Adipocyte (in vitro differentiated cells): ENCODE measurements at regions not wholly inside any gene's neighbourhood (a gene's known extent, or its start where the extent isn't known, plus 50 kb on each side); places are given as distances from the start of the nearest gene placed in this dataset.
A peak's percentile ranks its signal among the peaks of the same experiment; 100 is the strongest.
"Not testable (repeated sequence)": the region's sequence is repeated elsewhere in the genome, so short reads cannot be mapped to it uniquely, and the experiment has no call there.

Experiments used
- DNase-seq: peaks from one replicate; pipeline ENCODE4 v3.0.0-alpha.2; 2015; ENCODE audit warnings: low read depth
- H3K27me3 ChIP-seq: replicated peaks from 2 replicates; pipeline ENCODE4 v1.7.0; 2013; ENCODE audit warnings: mild to moderate bottlenecking, low read length, moderate library complexity; ENCODE audit not compliant: control insufficient read depth, insufficient read depth
- H3K36me3 ChIP-seq: 2 replicates; pipeline ENCODE4 v1.7.0; 2013; ENCODE audit warnings: low read length, mild to moderate bottlenecking, moderate library complexity; ENCODE audit not compliant: control insufficient read depth, insufficient read depth, severe bottlenecking
- H3K4me1 ChIP-seq: 2 replicates; pipeline ENCODE4 v1.7.0; 2013; ENCODE audit warnings: mild to moderate bottlenecking, low read length, moderate library complexity; ENCODE audit not compliant: control insufficient read depth, insufficient read depth
- H3K4me3 ChIP-seq: 2 replicates; pipeline ENCODE4 v1.7.0; 2013; ENCODE audit warnings: mild to moderate bottlenecking, low read length, moderate library complexity
- H3K9ac ChIP-seq: 2 replicates; pipeline ENCODE4 v1.7.0; 2013; ENCODE audit warnings: mild to moderate bottlenecking, low read length, moderate library complexity
- H3K9me3 ChIP-seq: 2 replicates; pipeline ENCODE4 v1.7.0; 2013; ENCODE audit warnings: mild to moderate bottlenecking, low read length, moderate library complexity; ENCODE audit not compliant: control insufficient read depth

DNA sequence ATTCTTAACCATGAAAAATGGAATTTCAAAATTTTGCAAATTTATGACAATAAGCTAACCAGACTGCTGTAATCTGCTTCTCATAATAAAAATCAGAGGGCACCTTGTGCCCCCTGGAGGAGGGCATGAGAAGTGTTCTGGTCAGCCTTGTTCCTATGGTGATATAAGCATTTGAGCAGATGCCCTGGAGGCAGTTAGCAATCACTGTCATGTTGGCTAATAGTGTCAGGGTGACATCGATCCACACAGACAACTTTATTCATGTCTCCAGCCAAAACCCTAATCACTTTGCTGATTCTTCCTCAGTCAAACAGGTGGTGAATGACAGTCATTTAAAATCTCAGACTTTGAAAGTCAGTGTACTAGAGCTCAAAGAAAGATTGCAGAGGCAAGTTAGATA is 943.0 kb downstream of the GALC start:
- Histone ChIP-seq H3K9me3 (no peaks in the 10 kb centered on the region), H3K4me3 (no peak overlapping the region), H3K4me1 (peaks cover 11% of the 10 kb centered on the region), H3K9ac (no peak overlapping the region), H3K36me3 (no peaks in the 10 kb centered on the region), H3K27me3 (no peaks in the 10 kb centered on the region)
- DNase-seq: peak; percentile 77

DNA sequence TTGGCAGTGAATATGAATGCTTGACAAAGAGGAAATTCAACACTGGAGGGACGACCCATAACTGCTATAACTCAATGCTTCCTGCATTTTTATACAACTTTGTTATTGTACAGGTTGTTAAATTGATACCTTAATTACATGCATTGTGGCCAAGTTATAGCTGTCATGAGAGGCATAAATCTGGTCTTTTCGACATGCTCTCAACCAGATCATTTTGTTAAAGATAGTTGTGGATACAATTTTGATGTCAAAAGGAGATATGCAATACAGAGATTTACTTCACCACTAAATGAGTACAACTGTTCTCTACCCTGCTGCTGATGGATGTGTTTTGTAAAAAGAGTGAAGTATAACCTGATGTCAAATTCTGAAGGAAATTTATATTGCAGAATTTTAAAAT is 946.0 kb downstream of the GALC start:
- Histone ChIP-seq H3K27me3 (no peaks in the 10 kb centered on the region), H3K9ac (no peak overlapping the region), H3K4me3 (no peak overlapping the region), H3K4me1 (peaks cover 11% of the 10 kb centered on the region), H3K36me3 (no peaks in the 10 kb centered on the region), H3K9me3 (no peaks in the 10 kb centered on the region)
- DNase-seq: no peak

DNA sequence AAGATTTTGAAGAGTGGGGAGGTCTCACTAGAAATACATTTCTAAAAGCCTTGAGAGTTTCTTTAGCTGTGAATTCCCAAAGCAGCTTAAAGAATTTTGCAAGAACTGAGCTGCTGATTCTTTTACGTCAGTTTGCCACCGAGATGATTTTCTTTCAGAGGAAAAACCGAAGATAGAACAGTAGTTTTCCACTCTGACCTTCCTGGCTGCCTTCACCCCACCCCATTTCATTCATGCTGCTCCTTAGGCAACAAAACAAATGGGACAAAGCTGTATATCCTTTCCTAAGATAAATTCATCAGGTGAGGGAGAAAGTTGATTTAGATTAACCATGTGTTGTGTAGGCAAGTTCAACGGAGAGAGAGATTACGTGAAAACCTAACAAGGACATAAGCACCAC is 947.0 kb downstream of the GALC start:
- H3K4me3 ChIP-seq: no peak overlapping the region
- peaks cover 11% of the 10 kb centered on the region for H3K4me1 ChIP-seq
- H3K9ac ChIP-seq: no peak overlapping the region
- no peaks in the 10 kb centered on the region for H3K27me3 ChIP-seq
- no peak for DNase-seq
- no peaks in the 10 kb centered on the region for H3K9me3 ChIP-seq
- no peaks in the 10 kb centered on the region for H3K36me3 ChIP-seq

DNA sequence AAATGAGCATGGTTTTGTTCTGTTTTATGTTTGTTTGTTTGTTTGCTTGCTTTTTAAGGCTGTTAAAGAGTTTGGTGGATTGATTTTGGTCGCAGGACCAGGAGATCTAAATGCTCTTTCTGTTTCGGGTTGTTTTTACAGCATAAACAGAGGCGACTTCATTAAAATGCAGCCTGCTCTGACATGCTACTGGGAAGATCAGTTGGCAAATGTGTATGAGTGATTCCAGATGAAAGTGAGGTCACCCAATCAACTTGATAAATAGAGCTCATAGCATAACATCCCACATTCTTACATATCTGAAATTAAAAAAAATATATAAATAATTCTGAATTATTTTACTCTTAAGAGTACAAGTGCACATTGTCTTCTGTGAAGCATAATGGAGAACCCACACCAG is 947.7 kb downstream of the GALC start:
- H3K4me1 ChIP-seq: peaks cover 11% of the 10 kb centered on the region
- H3K9me3 ChIP-seq: no peaks in the 10 kb centered on the region
- no peak overlapping the region for H3K4me3 ChIP-seq
- H3K27me3 ChIP-seq: no peaks in the 10 kb centered on the region
- H3K9ac ChIP-seq: no peak overlapping the region
- no peak for DNase-seq
- no peaks in the 10 kb centered on the region for H3K36me3 ChIP-seq

DNA sequence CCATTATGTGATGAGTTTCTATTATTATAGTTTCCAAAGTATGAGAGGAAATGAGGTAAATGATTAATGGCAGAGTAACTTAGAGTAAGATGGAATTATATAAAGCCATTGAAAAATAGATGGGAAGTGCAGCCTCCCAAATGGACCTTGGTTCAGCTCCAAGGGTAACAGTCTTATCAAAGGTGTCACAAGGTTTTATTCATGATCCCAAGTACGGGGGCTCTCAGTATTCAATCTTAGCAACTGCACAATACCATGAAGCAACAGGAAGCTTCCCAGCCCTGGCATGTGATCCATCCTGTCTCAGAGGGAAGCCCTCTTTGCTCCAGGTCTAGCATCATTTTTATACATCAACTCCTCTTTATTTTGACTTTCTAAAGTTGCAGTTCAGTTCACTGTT is 948.2 kb downstream of the GALC start:
- Histone ChIP-seq H3K27me3 (no peaks in the 10 kb centered on the region), H3K9ac (no peak overlapping the region), H3K9me3 (no peaks in the 10 kb centered on the region), H3K4me3 (no peak overlapping the region), H3K4me1 (peaks cover 11% of the 10 kb centered on the region), H3K36me3 (no peaks in the 10 kb centered on the region)
- DNase-seq: no peak

DNA sequence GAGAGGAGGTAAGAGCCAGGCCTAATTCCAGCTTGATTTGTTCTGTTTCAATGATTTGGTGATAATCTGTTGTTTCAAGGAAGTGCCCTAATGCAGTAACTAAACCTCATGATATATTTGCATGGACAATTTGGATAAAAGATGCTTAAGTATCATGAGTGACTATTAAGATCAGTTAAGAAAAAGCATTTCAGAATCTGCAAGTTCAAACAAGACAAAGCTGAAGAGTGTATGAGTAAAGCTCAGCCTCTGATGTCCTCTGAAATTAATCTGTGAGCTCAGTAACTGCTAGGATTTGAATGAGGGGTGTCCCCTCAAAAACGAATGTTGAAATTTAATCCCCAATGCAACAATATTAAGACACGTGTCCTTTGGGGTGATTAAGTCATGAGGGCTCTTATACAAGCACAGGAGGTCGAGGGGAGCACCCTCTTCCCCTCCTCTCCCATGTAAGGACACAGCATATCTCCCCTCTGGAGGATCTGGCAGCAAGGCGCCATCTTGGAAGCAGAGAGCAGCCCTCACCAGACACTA is 949.2 kb downstream of the GALC start:
- Histone ChIP-seq H3K27me3 (no peaks in the 10 kb centered on the region), H3K4me1 (peaks cover 11% of the 10 kb centered on the region), H3K9ac (no peak overlapping the region), H3K36me3 (no peaks in the 10 kb centered on the region), H3K9me3 (no peaks in the 10 kb centered on the region), H3K4me3 (no peak overlapping the region)
- no peak for DNase-seq

DNA sequence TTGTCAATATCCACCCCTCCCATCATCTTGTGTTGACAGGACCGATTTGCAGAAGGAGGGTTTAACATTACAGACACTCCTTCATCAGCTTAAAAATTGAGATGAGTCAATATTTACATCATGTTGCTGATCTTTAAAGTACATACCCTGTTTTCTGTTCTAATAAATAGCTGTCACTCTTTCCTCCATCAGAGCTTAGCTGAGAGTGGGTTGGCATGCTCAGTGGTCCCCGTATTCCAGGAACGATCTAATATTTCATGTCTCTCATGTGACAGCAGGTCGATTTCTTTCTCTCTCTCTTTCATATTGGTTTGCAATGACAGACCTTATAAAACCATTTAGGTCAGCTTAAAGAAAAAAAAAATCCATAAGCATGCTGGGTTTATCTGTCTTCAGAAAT is 950.6 kb downstream of the GALC start:
- no peaks in the 10 kb centered on the region for H3K36me3 ChIP-seq
- H3K27me3 ChIP-seq: no peaks in the 10 kb centered on the region
- no peaks in the 10 kb centered on the region for H3K9me3 ChIP-seq
- DNase-seq: no peak
- H3K9ac ChIP-seq: no peak overlapping the region
- peaks cover 11% of the 10 kb centered on the region for H3K4me1 ChIP-seq
- H3K4me3 ChIP-seq: no peak overlapping the region

DNA sequence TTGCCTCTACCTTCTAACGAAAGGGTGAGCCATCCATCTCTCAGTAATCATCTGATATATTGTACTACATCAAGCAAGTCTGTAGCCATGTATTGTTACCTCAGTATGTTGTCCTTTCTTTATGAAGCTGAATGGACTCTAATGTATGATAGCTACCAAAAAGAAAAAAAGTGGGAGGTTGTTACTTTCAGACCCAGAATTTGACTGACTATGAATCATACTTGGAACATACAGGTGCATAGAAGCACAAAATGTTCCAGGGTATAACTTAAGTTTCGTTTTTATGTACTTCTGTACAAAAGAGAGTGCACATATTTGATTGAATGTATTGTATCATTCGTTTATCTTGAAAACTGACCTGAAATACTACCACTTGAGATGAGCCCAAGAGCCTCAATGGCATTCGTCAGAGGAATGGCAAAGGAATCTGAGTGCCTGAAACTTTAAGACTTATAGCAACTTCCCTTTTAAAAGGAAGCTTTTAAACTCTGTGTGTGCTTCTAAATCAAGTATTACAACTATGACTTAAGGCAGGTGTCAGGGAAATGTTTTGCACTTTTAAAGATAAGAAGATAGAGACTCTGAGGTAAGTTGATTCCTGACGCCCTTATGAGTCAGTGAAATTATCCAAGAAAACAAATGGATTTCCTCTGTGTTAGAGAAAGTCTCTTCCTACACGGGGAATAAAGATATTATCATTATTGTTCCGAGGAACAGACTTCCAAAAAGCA is 951.5 kb downstream of the GALC start:
- peaks cover 11% of the 10 kb centered on the region for H3K4me1 ChIP-seq
- no peak overlapping the region for H3K9ac ChIP-seq
- no peak for DNase-seq
- no peak overlapping the region for H3K4me3 ChIP-seq
- no peaks in the 10 kb centered on the region for H3K36me3 ChIP-seq
- no peaks in the 10 kb centered on the region for H3K9me3 ChIP-seq
- H3K27me3 ChIP-seq: no peaks in the 10 kb centered on the region

DNA sequence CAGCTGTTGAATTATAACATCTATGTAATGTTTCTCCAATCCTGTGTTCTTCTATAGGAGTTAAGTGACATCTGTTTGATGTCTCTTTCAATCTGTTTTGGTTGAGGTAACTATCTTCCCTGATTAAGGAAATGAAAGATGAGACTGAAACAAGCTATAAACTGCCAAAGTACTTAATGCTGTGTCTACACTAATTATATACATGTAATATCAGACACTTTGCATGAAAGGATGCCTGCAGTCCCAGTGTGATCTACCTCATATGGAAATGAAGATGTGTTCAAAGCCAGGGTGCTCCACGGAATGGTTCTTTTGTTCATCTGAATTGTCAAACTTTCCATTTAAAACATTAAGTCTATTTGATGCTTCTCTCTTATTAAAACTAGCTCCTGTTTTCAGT is 958.3 kb downstream of the GALC start:
- Histone ChIP-seq H3K4me3 (no peak overlapping the region), H3K9me3 (no peaks in the 10 kb centered on the region), H3K36me3 (no peaks in the 10 kb centered on the region), H3K4me1 (no peaks in the 10 kb centered on the region), H3K9ac (no peak overlapping the region), H3K27me3 (no peaks in the 10 kb centered on the region)
- no peak for DNase-seq

DNA sequence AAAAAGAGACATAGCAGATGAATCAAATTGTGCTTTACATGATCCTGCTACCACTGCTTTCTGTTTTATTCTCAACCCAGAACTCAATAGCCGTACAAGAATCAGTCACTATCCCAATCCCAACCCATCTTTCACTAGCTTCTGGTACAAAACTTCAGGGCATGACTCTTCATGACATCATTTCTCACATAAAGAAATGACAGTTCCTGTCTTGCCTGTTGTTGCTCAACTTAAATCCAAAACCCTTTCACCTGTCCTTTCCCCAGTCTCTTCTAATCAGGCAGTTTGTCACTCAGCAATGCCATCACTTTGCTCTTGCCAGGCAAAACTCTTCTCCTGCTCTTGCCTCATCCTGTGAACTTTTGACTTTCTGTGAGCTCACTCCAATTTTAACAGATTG is 962.8 kb downstream of the GALC start:
- Histone ChIP-seq H3K36me3 (no peaks in the 10 kb centered on the region), H3K4me3 (no peak overlapping the region), H3K9ac (no peak overlapping the region), H3K27me3 (no peaks in the 10 kb centered on the region), H3K4me1 (no peaks in the 10 kb centered on the region), H3K9me3 (no peaks in the 10 kb centered on the region)
- no peak for DNase-seq

DNA sequence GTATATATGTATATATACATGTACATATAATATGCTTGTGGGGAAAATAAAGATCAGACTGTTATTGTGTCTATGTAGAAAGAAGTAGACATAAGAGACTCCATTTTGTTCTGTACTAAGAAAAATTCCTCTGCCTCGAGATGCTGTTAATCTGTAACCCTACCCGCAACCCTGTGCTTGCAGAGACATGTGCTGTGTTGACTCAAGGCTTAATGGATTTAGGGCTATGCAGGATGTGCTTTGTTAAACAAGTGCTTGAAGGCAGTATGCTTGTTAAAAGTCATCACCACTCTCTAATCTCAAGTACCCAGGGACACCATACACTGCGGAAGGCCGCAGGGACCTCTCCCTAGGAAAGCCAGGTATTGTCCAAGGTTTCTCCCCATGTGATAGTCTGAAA is 972.9 kb downstream of the GALC start:
- not testable (repeated sequence) for DNase-seq, H3K9ac ChIP-seq, H3K4me3 ChIP-seq

DNA sequence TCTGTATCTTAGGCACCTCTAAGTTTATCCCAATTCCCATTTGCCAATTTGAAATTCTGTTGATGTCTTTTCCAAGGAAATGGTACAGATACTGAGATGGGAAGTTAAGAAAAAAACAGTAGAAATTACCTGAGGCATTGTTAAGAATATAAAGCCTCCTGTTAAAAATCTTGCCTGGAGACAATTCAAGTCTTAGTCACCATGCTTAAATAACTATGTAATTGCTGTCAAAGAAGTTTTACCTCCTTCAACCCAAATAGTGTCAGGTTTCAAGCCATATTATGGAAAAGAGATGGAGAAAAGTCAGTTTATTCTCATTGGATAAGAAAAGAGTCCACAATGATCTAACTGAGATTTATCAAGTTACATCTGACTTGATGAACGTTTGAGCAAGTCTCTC is 974.7 kb downstream of the GALC start:
- DNase-seq: no peak
- peaks cover 9% of the 10 kb centered on the region for H3K4me1 ChIP-seq
- H3K9ac ChIP-seq: no peak overlapping the region
- no peaks in the 10 kb centered on the region for H3K27me3 ChIP-seq
- H3K4me3 ChIP-seq: no peak overlapping the region
- H3K36me3 ChIP-seq: no peaks in the 10 kb centered on the region
- H3K9me3 ChIP-seq: no peaks in the 10 kb centered on the region

More for the DNA sequence above, 972.9 kb downstream of the GALC start:
- H3K9me3 ChIP-seq, H3K4me1 ChIP-seq, H3K36me3 ChIP-seq, H3K27me3 ChIP-seq: not testable (repeated sequence)
